Upper lobe of right lung (tissue), 1 donor: ENCODE measurements at regions not wholly inside any gene's neighbourhood (a gene's known extent, or its start where the extent isn't known, plus 50 kb on each side); places are given as distances from the start of the nearest gene placed in this dataset.

Source experiments
- ATAC-seq: fragments of 200-7000 bp; cut with Tn5 transposase; one replicate; pipeline ENCODE4 v1.9.1; 2020; ENCODE audit warnings: mild to moderate bottlenecking, moderate library complexity
- DNase-seq: peaks from one replicate; pipeline ENCODE4 v3.0.0-alpha.2; 2020
- H3K27ac ChIP-seq: fragments of 200-600 bp; one replicate; pipeline ENCODE4 v1.8.0; 2022
- H3K27me3 ChIP-seq: fragments of 200-600 bp; one replicate; pipeline ENCODE4 v1.8.0; 2022; ENCODE audit warnings: mild to moderate bottlenecking
- H3K36me3 ChIP-seq: fragments of 200-600 bp; one replicate; pipeline ENCODE4 v1.8.0; 2022
- H3K4me1 ChIP-seq: fragments of 200-600 bp; one replicate; pipeline ENCODE4 v1.8.0; 2022
- H3K4me3 ChIP-seq: fragments of 200-600 bp; one replicate; pipeline ENCODE4 v1.8.0; 2022; ENCODE audit warnings: mild to moderate bottlenecking
- H3K9me3 ChIP-seq: fragments of 200-600 bp; one replicate; pipeline ENCODE4 v1.8.0; 2022
- CTCF ChIP-seq: fragments of 200-600 bp; IDR thresholded peaks from one replicate; pipeline ENCODE4 v1.8.0; 2022; ENCODE audit warnings: antibody characterized with exemption
- intact Hi-C: fragments of 100-400 bp; cut with DNase I; formaldehyde crosslinking; loops from one replicate; pipeline ENCODE4 v1.11.0; 2022
- donor health status: DM: no; HTN: yes; CAD: no; lungs with severe emphysema.

DNA sequence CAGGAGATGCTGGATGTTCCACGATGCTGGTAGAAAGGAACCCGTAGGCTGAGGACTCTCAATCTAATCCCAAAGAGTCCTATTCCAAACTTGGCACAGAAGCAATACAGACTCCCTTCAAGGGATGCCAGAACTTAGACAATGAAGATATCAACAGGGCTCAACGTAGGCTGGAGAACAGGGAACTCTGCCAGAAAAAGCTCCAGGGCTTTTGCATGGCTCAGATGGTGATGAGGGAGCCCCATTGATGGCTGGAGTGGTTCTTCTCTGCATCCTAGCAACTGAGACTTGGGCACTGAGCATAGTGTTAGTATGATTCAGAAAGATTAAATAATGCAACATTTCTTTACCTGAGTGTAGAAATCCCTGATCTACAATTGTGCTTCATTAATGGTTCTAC is 117.2 kb upstream of the NCK2 start:
- Histone ChIP-seq H3K9me3 (no peaks in the 10 kb centered on the region), H3K27ac (no peak overlapping the region), H3K4me3 (no peak overlapping the region), H3K36me3 (no peaks in the 10 kb centered on the region), H3K4me1 (no peaks in the 10 kb centered on the region), H3K27me3 (no peaks in the 10 kb centered on the region)
- DNase-seq (no peak), ATAC-seq (no peak)
- TF ChIP-seq CTCF, result no peak
- intact Hi-C loops, result no loop called here

- Histone ChIP-seq H3K27ac (no peak overlapping the region), H3K9me3 (no peaks in the 10 kb centered on the region), H3K27me3 (no peaks in the 10 kb centered on the region), H3K4me3 (no peak overlapping the region), H3K36me3 (no peaks in the 10 kb centered on the region), H3K4me1 (no peaks in the 10 kb centered on the region)
- no peak for TF ChIP-seq CTCF
- intact Hi-C loops, result no loop called here
- DNase-seq (no peak), ATAC-seq (no peak)
Observed at GRCh38 chr2:105626966-105627340, 117.8 kb upstream of the NCK2 start.

- Histone ChIP-seq H3K9me3 (no peaks in the 10 kb centered on the region), H3K4me3 (no peak overlapping the region), H3K27ac (no peak overlapping the region), H3K27me3 (no peaks in the 10 kb centered on the region), H3K36me3 (no peaks in the 10 kb centered on the region), H3K4me1 (no peaks in the 10 kb centered on the region)
- intact Hi-C loops, result no loop called here
- ATAC-seq (no peak), DNase-seq (no peak)
- no peak for TF ChIP-seq CTCF
Observed at GRCh38 chr2:105626212-105626965, 118.3 kb upstream of the NCK2 start.

DNA sequence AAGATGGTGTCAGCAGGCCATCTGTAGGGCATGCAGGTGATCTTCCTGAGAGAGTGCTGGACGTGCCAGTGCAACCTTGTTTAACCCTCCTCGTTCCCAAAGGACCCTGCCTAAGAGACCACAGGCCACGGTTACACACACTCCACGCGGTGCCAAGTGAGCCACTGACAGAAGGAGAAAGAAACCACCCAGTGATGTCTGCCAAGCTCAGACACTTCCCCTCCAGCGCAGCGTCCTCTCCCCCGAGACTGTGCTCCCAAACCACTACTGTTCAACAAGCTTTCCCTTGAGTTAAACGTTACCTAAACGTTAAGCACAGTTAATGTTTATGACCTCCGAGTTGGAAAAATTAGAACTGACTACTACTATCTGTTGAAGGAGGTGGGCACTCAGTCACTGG is 119.1 kb upstream of the NCK2 start:
- H3K4me1 ChIP-seq, result no peaks in the 10 kb centered on the region
- H3K9me3 ChIP-seq, result no peaks in the 10 kb centered on the region
- ATAC-seq, result no peak
- intact Hi-C loops, result no loop called here
- no peaks in the 10 kb centered on the region for H3K36me3 ChIP-seq
- H3K4me3 ChIP-seq, result no peak overlapping the region
- H3K27ac ChIP-seq, result no peak overlapping the region
- no peak for TF ChIP-seq CTCF
- H3K27me3 ChIP-seq, result no peaks in the 10 kb centered on the region
- no peak for DNase-seq

DNA sequence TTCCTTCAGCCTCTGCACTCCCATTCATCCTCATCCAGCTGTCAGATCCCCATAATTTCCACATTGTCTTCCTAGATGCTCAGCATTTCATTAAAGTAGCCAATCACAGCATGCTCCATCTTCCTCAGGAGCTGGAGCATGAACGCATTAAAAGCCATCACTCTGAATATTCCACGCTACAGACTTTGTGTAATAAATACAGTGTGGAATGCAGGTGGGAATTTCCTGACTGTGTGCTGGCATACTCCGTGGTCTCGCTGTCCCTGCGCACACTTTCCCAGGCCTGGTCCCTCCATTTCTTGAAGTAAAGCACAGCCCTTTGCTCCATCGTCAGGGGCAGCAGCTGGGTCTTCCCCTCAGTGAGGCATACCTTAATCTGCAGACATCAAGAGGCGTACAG is 123.7 kb upstream of the NCK2 start:
- H3K36me3 ChIP-seq, result no peaks in the 10 kb centered on the region
- no peak for TF ChIP-seq CTCF
- no peak for DNase-seq
- ATAC-seq, result no peak
- no peak overlapping the region for H3K4me3 ChIP-seq
- intact Hi-C loops, result no loop called here
- H3K27me3 ChIP-seq, result no peaks in the 10 kb centered on the region
- no peaks in the 10 kb centered on the region for H3K4me1 ChIP-seq
- no peaks in the 10 kb centered on the region for H3K9me3 ChIP-seq
- H3K27ac ChIP-seq, result no peak overlapping the region

DNA sequence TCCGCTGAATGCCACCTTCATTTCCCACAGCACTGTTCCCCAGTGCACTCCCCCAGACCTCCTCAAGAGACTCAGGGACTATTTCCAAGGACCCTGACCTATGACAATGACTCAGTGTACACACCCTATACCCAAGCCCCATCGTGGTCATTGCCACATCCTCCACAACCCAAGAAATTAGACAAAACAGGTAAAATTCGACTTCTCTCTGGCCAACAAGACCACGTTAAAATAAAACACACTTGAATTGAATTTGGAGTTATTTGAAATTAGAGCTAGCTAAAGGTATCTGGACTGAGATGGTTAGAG is 126.4 kb upstream of the NCK2 start:
- DNase-seq, result no peak
- no peak for ATAC-seq
- no peaks in the 10 kb centered on the region for H3K27me3 ChIP-seq
- H3K36me3 ChIP-seq, result no peaks in the 10 kb centered on the region
- TF ChIP-seq CTCF, result no peak
- H3K9me3 ChIP-seq, result no peaks in the 10 kb centered on the region
- H3K27ac ChIP-seq, result no peak overlapping the region
- no peak overlapping the region for H3K4me3 ChIP-seq
- no peaks in the 10 kb centered on the region for H3K4me1 ChIP-seq
- intact Hi-C loops, result no loop called here
